ENCODE measurements at regions not wholly inside any gene's neighbourhood (a gene's known extent, or its start where the extent isn't known, plus 50 kb on each side); places are given as distances from the start of the nearest gene placed in this dataset.

- TF ChIP-seq POLR2AphosphoS5 (IDR thresholded peaks at IDR 0.05), result no peak
- no peak for TF ChIP-seq CTCF (IDR thresholded peaks at IDR 0.05)
- TF ChIP-seq POLR2A (IDR thresholded peaks at IDR 0.05), result no peak
These were observed 867.5 kb upstream of the TMEM132C start for GRCh38 chr12:127399451-127399850.

All from prostate gland (tissue), 2 donors.